GF-D8 (cell line): ENCODE measurements at regions not wholly inside any gene's neighbourhood (a gene's known extent, or its start where the extent isn't known, plus 50 kb on each side); places are given as distances from the start of the nearest gene placed in this dataset.

Experiments used
- DNase-seq: peaks from one replicate; lab custom pipeline; 2025; lab: John Stamatoyannopoulos, UW

DNA sequence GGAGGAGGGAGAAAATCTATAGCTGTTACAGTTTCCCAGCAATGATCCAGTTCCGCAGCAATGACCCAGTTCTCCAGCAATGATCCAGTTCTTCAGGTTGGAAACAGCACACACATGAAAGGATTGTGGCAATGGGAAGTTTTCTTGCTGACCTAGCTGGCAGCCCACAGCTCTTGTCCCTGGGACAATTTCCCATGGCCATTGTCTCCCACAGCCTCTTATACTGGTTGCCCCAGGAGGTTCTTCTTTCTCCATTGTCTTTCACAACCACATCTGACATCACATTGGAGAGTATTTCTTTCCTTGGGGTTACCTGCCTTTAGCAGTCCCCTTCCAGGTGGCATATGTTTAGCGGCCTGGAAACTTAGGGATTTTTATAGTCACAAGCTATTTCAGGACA lies 209.8 kb upstream of the PLEKHG7 start:
- DNase-seq: no peak

DNA sequence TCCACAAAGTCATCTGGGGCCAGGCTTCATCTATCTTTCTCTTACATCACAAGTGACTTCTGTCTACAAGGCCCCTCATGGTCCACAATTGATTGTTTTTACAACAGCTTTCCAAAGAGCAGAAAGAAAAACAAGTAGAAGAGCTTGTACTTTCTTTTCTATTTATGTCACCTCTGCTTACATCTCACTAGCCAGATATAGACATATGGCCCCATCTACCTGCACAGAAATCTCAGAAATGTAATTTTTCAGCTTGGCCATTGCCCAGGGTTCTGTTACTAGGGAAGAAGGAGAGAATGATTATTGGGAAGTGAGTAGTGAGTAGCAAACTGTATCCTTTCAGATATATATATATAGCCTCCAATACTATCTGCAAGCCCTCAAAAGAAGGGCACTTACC lies 210.5 kb upstream of the PLEKHG7 start:
- no peak for DNase-seq

DNA sequence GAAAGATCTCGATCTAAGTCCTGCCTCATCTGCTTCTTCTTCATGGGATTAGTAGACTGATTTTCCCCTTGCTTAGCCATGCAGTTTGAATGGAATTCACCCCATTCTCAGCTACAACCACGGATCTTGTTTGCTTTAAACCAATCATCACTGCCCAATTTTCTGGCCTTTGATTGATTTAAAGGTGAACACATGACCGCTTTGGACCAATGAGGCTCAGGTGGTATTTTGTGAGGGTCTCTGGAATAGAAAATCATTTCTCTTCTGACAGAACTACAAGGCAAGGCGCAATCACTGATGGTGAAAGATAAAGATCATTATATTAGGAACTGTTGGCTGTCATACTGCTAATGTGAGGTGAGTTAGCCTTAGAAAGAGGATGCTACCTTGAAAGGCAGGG lies 213.0 kb upstream of the PLEKHG7 start:
- DNase-seq: no peak

DNA sequence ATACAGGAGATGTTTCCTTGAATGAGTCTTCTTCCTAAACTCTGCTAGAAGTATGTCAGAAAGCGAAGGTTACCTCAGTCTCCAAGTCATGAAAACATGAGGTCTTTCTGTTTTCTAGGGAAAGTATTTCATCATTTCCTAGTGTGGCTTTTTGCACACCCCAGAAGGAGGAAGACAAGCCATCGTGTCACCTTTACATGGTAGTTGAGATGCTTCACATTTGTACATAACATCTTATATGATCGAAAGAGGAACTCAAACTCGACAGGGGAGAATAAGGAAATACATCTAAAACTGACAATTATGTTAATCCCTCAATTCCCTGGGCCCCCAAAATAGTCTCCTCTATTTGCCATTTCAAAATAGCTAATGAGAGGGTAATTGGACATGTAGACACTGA lies 214.1 kb upstream of the PLEKHG7 start:
- DNase-seq: peak; percentile 16

DNA sequence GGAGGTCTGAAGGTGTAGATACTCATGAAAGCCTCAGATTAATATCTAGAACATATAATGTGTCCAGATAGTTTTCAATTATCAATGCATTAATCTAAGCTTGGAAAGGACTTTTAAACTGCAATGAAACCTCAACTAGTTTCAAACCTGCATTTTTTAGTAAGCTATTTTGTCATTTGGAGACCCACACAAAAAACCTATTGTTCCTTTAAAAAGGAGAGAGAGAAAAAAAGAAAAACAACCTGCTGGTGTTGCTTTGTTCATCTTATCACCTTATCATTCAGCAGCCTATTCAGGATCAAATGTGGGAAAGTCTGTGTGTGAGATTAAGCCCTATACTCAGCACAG lies 215.7 kb upstream of the PLEKHG7 start:
- no peak for DNase-seq

DNA sequence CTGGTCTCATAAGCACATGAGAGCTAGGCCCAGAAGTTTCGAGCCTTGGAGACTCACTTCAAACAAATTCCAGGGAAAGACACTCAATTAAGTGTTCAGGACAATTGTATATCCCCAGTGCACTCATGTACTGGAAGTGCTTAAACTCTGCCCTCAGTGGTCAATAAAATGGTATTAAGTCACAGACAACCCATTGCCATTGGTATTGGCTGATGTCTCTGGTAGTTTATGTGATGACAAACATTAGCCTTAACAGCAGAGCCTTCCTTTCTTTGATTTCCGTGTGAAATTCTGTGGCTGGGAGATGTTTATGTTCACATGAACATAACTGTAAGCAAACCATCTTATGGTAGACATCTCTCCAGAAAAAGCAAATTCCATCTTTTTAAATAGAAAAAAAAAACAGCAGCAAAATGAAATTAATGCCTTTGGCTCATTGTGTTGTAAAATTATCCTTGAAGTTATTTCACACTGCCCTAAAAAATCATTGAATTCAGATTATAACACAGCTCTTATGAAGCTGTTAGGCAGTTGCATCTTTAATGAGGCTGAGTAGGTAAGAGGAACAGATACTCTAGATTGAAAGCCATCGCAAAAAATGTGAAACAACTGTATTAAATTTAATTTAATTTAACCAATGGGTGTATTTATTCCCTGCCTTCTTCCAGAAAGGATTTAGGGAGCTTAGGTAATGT lies 216.2 kb upstream of the PLEKHG7 start:
- DNase-seq: no peak

DNA sequence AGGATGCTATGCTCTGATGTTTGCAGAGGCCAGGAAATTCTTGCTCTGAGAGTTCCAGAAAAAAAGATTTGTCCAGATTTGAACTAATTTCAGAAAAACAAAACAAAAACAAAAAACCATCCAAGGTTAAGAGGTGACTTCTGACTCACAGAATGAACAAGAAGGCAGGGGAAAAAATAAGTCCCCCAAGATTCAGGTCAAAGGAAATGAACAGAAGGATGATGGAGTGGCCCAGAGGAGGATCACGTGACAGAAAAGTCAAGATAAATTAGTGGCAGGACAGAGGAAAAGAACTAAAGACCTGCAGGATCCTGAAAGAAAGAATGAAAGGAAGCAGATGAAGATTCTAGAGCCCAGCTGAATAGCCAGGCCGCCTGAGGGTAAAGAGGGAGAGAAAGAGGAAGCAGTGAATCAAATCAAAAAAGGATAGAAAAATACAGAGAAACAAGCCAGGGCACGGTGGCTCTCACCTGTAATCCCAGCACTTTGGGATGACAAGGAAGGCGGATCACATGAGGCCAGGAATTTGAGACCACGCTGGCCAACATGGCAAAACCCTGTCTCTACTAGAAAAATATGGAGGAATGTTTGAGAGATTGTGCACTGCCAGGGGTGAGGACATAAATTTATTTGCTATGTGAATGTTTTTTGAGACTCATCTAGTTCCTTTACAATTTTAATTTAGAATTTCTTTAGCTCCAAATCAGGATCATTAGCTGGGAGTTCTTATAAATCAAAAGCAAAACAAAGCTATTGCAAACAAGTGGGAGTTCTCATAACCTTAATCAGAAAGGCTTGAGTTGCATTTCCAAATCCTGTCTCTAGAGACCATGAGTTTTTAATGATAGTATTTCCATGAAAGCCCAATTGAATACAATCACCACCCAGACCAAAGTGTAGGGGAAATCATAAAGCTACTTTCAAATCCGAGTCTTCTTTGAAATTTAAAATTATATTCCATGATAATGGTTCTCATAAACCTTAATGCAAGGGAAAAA lies 217.1 kb upstream of the PLEKHG7 start:
- no peak for DNase-seq

DNA sequence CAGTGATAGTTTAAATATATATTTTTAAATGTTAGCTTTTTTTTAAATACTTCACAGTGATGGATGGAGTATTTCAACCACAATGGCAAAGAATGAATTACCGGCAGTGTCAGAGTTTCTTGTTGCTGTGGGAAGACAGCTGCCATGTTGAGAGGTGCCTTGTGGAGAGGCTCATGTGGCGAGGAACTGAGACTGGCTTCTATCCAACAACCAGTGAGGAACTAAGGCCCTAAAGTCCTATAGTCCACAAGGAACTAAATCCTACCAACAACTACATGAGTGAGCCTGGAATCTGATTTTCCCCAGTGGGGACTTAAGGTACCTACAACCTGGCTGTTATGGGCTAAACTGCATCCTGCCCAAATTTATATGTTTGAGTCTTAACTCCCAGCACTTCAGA lies 220.2 kb upstream of the PLEKHG7 start:
- no peak for DNase-seq

DNA sequence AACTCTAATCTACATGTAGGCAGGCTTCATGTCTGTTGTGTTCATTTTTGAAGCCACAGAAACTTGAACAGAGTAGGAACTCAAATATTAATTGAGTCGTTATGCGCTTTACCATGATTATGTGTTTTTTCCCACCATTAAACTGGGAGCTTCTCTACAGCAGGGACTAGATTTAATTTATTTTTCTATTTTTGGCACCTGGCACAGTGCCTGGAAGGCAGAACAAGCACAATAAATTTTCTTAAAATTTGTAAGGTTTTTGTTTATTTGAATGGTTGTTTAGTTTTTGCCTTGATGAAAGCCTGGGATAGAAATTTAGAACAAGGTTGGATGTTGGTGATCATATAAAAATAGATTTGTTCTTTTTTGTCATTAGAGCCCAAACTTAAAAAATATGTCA lies 221.7 kb upstream of the PLEKHG7 start:
- no peak for DNase-seq

DNA sequence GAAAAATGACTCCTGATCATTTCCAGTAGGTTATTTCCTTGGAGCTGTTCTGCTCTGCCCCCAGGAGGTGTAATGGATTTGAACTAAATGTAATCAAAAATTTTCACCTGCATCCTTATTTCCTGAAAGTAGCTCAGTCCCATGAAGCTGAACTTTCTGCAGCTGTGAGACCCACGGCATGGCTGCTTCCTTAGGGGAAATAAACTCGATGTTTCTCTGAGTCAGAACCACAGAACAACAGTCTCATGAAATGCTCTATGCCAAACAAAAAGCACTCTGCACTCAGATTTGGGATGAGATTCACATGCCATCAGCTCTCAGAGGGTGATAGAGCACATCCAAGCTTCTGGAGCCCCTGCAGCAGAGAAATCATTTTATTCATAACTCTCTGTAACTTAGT lies 224.1 kb upstream of the PLEKHG7 start:
- DNase-seq: no peak

DNA sequence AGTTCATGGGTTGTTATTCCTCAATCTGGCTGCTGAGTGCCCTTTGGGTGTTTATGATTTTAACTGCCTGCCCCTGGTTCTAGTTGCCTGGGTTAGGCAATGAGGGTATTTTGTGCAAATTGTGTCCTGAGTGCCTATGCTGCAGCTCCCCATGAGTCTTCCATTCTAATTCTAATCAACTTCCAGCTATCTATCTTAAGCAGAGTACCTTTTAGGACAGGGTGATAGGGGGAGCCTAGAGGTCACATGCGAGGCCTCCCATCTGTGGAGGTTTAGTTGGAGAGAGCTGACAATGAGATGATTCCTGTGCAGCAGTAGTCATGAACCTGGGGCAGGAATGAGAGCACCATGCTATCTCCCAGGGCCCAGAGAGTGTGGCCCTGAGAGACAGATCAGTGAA lies 225.9 kb upstream of the PLEKHG7 start:
- no peak for DNase-seq

DNA sequence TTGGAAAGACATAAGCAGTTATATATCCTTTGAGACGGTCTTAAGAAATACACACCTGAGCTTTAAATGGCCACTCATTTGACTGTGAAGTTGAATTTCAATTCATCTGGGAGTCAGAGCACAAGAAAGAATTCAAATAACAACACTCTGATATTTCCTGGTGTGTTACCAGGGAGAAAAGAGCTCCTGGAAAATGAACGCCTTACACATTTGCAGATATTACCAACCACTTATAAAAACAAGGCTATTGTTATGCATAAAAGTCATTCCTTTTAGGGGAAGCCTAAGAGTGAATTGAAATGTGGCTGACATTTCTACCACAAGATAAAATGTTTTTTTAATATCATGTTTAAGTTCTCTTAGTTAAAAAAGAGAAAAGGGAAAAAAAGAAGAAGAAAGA lies 229.2 kb upstream of the PLEKHG7 start:
- no peak for DNase-seq

DNA sequence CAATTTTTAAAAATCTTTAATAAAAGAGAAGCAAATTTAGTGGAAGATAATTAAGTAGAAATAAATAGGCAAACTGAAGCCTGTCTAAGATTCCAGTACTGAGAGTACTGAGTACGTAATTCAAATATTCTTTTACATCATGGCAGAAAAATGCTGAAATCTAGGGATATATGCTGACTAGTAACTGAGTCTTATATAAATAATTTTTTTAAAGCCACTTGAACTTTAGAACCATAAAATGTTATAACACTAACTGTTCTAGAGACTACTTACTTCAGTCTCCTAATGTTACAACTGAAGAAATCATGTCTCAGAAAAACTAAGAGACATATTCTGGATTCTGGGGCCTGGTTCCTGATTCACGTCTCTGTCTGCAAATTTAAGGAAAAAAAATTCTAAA lies 230.6 kb upstream of the PLEKHG7 start:
- no peak for DNase-seq

DNA sequence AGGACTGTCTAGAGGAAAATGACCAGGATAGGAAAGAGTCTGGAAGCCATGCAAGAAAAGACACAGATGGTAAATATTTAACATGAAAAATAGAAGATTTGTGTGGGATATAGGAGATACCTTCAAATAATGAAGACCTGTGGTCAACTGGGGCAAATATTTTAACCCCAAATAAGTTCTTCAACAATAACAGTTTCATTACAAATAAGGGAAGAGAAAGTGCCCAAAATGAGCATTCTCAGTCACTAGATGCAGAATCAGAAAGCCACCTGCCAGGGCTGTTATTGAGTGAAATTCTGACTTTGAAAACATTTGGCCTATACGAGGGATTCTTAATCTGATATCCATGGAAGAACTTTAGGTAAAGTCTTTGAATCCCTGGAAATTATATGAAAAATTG lies 231.2 kb upstream of the PLEKHG7 start:
- DNase-seq: no peak

DNA sequence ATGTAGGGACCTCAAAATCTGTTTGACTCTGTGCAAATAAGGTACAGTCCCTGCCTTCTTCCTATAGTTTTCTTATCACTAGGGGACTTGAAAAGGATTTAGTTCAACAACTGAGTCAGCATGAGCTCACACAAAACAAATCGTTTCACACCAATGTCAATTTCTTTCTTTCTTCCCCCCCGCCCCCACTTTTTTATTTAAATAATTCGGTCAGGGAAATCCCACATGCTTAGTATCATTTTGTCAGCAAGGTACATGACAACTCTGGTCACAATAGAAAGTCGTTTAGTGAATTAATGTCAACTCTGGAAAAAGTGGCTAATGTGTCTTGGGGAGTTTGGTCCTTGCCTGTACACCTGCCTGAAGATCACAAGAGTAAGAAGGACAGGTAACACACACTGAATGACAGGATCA lies 232.2 kb upstream of the PLEKHG7 start:
- no peak for DNase-seq

DNA sequence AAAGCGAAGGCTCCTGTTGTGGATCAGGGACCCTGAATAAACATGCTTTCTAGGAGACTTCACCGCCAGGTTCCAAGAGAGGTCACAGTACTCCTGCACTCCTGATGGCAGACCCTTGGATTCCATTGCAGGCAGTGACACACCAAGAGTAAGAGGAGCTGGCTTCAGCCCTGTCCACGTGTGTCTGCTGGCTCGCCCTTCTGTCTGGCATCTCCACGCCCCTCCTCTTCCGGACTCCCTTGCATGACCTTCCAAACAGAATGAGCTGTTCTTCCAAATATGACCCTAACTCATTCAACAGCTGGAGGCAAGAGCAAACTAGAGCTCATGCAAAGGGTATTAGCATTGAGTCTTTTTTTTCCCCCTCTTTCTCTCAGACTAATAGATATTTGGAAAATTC lies 233.0 kb upstream of the PLEKHG7 start:
- DNase-seq: no peak

DNA sequence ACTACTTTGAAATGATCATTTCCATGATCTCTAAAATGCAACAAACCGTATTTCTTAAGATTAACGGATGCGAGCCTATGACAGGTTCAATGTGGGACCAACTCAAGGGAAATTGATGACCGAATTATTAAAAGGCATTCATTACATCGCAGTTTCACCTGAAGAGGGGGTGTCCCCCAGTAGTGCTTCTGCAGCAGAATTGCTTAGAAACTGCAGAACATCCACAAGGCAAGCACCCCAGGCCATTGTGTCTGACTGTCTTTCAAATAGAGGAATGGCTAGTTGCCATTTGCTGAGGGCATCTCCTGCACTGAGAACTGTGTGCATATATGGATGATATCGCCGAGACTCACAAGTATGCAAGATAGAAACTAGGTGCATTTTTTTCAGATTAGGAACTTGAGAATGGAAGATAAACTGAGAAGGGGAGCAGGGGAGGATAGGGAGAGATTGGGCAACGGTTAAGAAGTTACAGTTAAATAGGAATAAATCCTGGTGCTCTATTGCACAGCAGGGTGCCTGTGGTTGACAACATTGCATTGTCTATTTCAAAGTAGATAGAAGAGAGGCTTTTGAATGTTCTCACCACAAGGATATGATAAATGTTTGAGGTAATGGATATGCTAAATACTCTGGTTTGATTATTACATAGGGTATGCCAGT lies 234.3 kb upstream of the PLEKHG7 start:
- DNase-seq: no peak

DNA sequence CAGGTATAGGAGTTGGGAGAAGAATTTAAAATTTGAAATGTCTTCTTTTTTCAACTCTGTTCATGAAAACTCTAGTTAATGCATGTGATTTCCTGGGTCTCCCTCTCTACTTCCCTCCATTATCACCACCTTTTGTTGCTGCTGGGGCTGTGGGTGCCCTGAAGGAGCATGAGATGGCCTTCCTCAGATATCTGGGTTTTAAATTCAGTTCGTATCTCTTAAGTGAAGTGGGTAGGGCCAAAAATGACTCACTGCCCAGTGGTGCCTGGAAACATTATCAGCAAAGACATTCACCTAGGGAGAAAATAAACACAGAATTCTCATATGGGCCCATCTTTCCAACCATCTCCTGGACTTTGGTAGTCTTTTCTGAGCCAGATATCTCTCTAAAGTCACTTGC lies 234.9 kb upstream of the PLEKHG7 start:
- no peak for DNase-seq

DNA sequence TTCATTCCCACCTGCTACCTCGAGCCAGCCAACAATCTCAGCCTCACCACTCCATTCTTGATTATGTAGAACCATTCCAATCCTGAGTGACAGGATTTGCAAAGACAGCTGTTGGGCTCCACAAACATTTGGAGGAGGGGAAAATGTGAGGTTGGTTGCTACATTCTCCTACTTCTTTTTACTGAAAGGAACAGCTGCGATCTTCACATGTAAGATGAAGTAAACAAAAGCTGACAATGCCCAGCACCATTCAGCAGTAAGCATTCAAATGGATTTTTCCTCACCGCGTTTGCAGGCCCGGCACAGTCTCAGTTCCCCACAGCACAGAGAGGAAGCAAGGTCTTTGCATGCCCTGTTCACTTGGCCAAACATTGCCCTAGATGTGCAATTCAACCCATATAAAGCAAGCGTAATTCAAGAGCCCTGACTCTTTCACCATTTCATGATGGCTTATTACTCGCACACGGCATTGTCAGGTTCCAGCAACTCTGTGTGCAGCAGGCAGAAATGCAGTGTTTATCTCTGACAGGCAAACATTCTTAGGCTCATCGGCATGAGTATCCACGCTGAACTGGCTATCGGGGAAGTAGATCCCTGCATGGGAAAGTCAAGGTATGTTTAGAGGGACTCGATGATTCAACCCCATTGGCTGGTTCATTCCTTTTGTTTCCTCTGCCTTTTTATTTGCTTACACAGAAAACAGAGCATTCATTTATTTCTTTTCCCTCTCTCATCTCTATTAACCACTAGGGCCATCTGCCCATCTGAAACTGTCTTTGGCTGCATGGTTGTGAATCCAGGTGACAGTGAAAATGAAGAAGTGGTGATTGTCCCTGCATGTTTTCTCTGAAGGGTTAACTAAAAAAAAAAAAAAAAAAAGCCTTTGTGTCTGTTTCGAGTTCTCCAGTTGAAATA lies 236.1 kb upstream of the PLEKHG7 start:
- DNase-seq: no peak

DNA sequence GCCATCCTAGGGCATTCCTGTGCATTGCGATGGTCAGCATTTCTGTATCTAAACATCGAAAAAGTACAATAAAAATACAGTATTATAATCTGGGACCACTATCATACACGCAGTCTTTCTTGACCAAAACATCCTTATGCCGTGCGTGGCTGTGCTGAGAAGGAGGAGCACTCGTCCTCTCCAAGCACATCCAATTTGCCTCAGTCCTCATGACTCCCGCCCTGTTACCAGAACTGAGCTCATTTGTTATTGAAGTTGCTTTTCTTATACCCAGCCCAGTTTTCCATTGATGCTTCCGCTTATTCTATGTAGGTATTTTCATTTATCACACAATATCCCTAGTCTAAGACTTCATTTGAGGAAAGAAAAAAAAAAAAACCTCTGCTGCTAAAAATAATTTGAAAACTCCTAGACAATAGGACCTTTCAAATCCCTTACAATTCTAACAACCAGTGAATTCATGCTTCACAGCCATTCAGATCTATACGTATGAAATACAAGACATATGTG lies 236.9 kb upstream of the PLEKHG7 start:
- DNase-seq: no peak

DNA sequence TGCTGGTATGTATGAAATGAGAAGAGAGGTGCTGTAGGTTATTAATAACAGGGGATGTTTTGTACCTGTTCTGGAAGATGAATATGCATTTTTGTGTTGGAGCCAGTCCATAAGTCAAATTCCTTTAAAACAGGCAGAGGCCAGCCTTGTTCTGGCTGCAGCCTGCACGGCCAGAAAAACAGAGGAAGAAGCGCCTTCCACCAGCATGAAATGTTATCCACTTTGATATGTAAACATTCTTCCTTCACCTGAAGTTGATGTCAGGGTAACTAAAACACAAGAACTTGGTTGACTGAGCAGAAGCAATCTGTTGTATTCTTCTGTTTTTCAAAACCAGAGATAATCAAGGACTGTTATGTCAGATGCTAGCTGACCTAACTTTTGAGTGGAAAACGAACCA lies 237.9 kb upstream of the PLEKHG7 start:
- DNase-seq: no peak

DNA sequence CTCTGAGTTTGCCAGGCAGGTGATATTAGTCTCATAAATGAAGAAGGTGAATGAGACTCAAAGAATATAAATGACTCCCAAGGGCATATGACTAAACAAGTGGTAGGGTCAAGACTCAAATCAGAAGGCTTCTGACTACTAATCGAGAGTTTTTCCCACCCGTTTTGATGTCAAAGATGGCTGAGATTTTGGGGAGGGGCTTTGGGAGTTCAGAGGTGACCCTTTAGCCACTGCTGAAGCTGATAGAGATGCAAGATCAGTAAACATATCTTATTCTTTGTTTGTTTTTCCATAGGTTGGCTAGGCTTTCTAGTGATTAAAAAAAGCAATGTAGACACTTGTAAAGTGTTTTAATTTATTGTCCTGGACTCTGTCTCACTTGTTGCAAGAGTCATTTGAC lies 239.6 kb upstream of the PLEKHG7 start:
- no peak for DNase-seq
